ENCODE measurements at regions not wholly inside any gene's neighbourhood (a gene's known extent, or its start where the extent isn't known, plus 50 kb on each side); places are given as distances from the start of the nearest gene placed in this dataset.

DNA sequence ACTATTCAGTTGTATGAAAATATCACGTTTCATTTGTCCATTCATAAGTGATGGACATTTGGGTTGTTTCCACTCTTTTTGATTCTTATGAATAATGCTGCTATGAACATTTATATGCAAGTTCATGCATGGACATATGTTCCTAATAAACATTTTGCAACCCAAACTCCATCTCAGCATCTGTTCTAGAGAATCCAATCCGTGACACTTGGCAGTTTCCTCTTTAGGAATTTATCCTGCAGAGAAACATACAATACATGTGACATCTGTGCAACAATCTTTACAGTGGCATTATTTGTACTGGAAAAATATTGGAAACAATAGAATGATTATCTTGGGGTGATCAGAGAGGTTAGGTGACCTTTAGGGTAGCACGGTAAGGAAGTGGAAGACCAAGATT is 290.8 kb upstream of the SRRM4 start:
- TF ChIP-seq, protein P1, sequence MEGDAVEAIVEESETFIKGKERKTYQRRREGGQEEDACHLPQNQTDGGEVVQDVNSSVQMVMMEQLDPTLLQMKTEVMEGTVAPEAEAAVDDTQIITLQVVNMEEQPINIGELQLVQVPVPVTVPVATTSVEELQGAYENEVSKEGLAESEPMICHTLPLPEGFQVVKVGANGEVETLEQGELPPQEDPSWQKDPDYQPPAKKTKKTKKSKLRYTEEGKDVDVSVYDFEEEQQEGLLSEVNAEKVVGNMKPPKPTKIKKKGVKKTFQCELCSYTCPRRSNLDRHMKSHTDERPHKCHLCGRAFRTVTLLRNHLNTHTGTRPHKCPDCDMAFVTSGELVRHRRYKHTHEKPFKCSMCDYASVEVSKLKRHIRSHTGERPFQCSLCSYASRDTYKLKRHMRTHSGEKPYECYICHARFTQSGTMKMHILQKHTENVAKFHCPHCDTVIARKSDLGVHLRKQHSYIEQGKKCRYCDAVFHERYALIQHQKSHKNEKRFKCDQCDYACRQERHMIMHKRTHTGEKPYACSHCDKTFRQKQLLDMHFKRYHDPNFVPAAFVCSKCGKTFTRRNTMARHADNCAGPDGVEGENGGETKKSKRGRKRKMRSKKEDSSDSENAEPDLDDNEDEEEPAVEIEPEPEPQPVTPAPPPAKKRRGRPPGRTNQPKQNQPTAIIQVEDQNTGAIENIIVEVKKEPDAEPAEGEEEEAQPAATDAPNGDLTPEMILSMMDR (IDR thresholded peaks at IDR 0.05): no peak
- no peak for TF ChIP-seq POLR2A (IDR thresholded peaks at IDR 0.05)
- no peak for TF ChIP-seq EP300 (IDR thresholded peaks at IDR 0.05)
